Epithelial cell of proximal tubule (primary cell): ENCODE measurements at regions not wholly inside any gene's neighbourhood (a gene's known extent, or its start where the extent isn't known, plus 50 kb on each side); places are given as distances from the start of the nearest gene placed in this dataset.

ENCODE experiments used
- DNase-seq: peaks from one replicate; pipeline ENCODE4 v3.0.0-alpha.2; 2011; ENCODE audit warnings: low read depth
- H3K4me3 ChIP-seq: 2 replicates; pipeline ENCODE4 v1.5.1; 2011; ENCODE audit warnings: low read depth, mild to moderate bottlenecking, low read length
- TF ChIP-seq, protein P1 (sequence below): conservative IDR thresholded peaks from 2 replicates; pipeline ENCODE4 v1.5.1; 2012; ENCODE audit warnings: low read depth, mild to moderate bottlenecking, low read length

DNA sequence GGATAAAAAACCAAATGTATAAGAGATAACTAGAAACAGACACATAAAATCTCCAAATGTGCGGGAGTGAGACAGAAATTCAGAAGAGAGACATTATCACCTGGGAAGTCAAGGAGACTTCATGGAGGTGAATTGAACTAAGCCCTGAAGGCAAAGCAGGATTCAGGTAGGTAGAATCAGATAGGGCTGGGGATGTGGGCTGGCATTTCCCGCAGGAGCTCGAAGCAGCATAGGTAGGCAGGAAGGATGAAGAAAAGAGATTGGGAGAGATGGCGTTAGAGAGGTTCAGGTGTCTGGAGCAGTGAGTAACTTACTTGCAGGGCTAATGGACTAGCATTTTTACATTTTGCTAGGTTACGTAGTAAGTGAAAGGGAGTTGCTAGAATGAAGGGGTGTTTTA, 58.2 kb upstream of the NRP1 start:
- no peak overlapping the region for H3K4me3 ChIP-seq
- TF ChIP-seq, protein P1, sequence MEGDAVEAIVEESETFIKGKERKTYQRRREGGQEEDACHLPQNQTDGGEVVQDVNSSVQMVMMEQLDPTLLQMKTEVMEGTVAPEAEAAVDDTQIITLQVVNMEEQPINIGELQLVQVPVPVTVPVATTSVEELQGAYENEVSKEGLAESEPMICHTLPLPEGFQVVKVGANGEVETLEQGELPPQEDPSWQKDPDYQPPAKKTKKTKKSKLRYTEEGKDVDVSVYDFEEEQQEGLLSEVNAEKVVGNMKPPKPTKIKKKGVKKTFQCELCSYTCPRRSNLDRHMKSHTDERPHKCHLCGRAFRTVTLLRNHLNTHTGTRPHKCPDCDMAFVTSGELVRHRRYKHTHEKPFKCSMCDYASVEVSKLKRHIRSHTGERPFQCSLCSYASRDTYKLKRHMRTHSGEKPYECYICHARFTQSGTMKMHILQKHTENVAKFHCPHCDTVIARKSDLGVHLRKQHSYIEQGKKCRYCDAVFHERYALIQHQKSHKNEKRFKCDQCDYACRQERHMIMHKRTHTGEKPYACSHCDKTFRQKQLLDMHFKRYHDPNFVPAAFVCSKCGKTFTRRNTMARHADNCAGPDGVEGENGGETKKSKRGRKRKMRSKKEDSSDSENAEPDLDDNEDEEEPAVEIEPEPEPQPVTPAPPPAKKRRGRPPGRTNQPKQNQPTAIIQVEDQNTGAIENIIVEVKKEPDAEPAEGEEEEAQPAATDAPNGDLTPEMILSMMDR = no peak
- no peak for DNase-seq

DNA sequence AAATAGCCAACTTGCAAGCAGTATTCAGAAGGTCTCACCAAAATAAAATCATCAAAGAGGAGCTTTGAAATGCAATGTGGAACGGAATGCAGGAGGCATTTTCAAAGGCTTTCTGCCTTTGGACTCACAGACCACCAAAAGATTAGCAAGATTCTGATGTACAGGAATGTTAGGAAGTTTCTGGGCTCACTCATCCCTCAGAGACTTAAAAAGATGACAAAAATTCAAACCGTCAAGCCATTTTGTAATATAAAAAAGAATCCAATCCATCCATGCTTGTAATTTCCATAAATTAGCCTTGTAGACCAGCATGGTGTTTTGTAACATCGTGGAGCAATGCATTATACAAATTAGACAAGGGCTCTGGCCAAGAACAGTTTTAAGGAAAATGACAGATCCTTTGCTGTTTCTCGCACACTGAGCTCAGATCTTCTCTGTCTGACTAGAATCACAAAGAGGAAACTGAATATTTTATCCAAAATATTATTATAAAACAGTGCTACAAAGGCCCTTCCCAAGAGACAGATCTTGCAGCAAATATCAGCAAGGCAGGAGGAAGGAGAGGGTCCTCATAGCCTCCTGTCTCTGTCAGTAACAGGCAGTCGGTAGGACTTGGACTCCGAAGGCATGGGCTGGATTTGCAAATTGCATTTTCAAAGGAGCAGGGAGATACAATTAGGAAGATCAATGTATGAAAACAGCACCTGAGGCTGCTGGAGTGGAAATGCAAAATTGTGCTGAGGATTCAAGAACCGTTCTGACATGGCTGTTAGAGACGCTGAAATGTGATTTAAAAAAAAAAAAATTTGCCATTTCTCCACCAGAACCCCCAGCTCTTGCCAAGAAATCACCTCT, 57.4 kb upstream of the NRP1 start:
- TF ChIP-seq, protein P1 = no peak
- no peak for DNase-seq
- no peak overlapping the region for H3K4me3 ChIP-seq

DNA sequence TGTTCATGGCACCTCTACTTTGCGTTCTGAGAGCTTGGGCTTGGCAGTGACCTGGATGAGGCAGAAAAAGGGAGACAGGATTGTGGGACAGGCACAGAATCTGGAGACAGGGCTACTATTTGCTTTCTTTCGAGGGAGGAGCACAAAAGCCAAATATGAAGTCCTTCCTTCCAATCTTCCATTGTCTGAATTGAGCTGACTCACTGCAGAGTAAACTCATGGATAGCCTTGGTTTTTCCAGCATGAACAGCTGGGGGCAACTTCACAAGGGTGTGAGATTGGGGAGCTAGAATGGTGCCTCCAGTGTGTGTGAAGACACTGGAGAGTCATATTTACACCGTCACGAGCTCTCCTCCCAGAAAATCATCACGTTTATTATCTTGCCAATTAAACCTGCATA, 55.6 kb upstream of the NRP1 start:
- TF ChIP-seq, protein P1 = no peak
- no peak for DNase-seq
- H3K4me3 ChIP-seq = no peak overlapping the region

DNA sequence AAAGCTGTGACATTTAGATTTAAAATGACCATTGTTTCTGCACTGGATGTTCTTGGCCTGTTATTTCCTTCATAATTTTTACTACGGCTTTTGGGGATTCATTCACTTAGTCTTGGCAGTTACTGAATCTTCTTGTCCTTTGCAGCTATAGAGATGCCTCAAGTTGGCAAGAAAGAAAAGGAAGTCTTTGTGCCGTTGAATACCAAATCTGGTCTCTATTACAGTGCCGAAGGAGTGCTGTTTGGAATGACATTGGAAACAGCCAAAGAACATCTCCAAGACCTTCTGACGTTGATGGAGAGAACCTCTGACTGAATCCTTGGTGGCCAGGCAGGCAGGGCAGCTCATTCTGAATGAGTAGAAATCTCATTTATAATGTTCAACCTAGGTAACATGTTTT, 54.3 kb upstream of the NRP1 start:
- no peak for DNase-seq
- TF ChIP-seq, protein P1 = no peak
- H3K4me3 ChIP-seq = no peak overlapping the region

DNA sequence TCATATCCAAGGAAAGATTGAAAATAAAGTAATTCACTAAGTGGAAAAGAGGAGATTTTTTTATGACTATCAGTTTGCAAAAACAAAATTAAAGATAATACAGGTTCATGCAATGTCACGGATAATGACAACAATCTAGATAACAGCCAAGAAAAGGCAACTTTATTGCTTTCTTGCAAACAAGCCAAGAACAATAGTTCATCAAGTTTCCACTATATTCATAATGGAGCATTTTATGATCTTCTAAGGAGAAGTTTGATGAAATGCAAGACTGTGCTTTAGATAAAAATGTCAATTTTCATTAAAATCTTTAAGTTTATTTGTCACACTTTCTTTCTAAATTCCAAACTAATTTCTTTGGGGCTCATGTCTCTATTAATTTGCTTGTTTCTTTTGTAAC, 53.9 kb upstream of the NRP1 start:
- no peak for DNase-seq
- H3K4me3 ChIP-seq = no peak overlapping the region
- TF ChIP-seq, protein P1 = no peak

DNA sequence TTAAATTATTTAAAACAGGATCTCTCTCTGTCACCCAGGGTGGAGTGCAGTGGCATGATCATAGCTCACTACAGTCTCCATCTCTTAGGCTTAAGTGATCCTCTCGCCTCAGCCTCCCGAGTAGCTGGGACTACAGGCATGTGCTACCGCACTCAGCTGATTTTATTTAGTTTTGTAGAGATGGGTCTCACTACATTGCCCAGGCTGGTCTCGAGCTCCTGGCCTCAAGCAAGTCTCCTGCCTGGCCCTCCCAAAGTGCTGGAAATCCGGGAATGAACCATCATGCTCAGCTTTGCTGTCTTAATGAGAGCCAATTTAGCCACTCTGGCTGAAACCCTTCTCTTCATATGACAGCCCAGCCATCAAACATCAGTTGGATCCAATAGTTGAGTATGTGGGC, 53.3 kb upstream of the NRP1 start:
- TF ChIP-seq, protein P1 = no peak
- H3K4me3 ChIP-seq = no peak overlapping the region
- no peak for DNase-seq

DNA sequence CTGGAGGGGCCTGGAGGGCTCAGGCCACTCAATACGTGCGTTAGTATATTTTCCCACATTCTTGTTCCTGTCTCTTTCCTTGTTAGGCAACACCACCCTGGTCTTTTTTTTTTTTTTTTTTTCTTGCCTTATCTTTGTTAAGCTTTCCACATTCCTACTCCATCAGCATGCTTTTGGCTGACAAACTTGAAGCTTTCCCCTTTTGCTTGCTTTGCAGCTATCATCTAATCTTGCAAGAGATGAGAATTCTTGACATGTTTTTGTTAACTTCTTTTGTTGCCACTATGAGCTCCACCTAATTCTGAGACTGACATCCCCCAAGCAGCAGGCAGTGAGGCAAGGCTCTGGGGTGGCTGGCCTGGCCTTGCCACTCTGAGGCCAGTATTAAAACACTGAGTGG, 52.5 kb upstream of the NRP1 start:
- no peak overlapping the region for H3K4me3 ChIP-seq
- no peak for DNase-seq
- TF ChIP-seq, protein P1 = no peak
